GM12878 (cell line): ENCODE measurements at regions not wholly inside any gene's neighbourhood (a gene's known extent, or its start where the extent isn't known, plus 50 kb on each side); places are given as distances from the start of the nearest gene placed in this dataset.

Experiments used
- ATF3 ChIP-seq: IDR thresholded peaks from 2 replicates; pipeline ENCODE4 v1.6.1; 2011; ENCODE audit warnings: low read depth, mild to moderate bottlenecking, low read length, moderate library complexity, borderline replicate concordance; ENCODE audit errors: extremely low read depth
- CTCF ChIP-seq, 3 experiments: IDR thresholded peaks in 2 of 3; conservative IDR thresholded peaks in 1 of 3; 2 replicates each; pipeline ENCODE4 v1.5.1; 2011; ENCODE audit warnings: low read depth in 3 of 3, low read length in 3 of 3, mild to moderate bottlenecking in 3 of 3, control low read depth in 2 of 3, moderate library complexity in 2 of 3, inconsistent platforms in 1 of 3, mixed read lengths in 1 of 3; ENCODE audit not compliant: control insufficient read depth in 2 of 3, insufficient read depth in 1 of 3; ENCODE audit errors: extremely low read depth in 1 of 3
- MEF2A ChIP-seq: IDR thresholded peaks from 2 replicates; pipeline ENCODE4 v1.6.1; 2011; ENCODE audit warnings: low read depth, mild to moderate bottlenecking, low read length, moderate library complexity; ENCODE audit not compliant: insufficient read depth
- SIN3A ChIP-seq: IDR thresholded peaks from 2 replicates; pipeline ENCODE4 v1.6.1; 2012; ENCODE audit warnings: low read depth, low read length, improper control_type of control experiment
- SP1 ChIP-seq: IDR thresholded peaks from one replicate; pipeline ENCODE4 v1.6.1; 2011; ENCODE audit warnings: low read depth, low read length
- SRF ChIP-seq, 2 experiments: IDR thresholded peaks; 2 replicates each; pipeline ENCODE4 v1.6.1; 2011; ENCODE audit warnings: low read depth in 2 of 2, low read length in 2 of 2, mild to moderate bottlenecking in 1 of 2, moderate library complexity in 1 of 2
- ZNF24 ChIP-seq: fragments of 450-650 bp; IDR thresholded peaks from 2 replicates; pipeline ENCODE4 v1.6.1; 2017; ENCODE audit warnings: antibody characterized with exemption, mild to moderate bottlenecking
- ZNF274 ChIP-seq: IDR thresholded peaks from one replicate; pipeline ENCODE4 v1.8.0; 2011; ENCODE audit not compliant: insufficient read length, insufficient read depth
- TF ChIP-seq, protein P1 (sequence below): IDR thresholded peaks from 2 replicates; pipeline ENCODE4 v1.6.1; 2011; ENCODE audit warnings: mild to moderate bottlenecking, low read depth, low read length, moderate library complexity; ENCODE audit not compliant: insufficient replicate concordance

DNA sequence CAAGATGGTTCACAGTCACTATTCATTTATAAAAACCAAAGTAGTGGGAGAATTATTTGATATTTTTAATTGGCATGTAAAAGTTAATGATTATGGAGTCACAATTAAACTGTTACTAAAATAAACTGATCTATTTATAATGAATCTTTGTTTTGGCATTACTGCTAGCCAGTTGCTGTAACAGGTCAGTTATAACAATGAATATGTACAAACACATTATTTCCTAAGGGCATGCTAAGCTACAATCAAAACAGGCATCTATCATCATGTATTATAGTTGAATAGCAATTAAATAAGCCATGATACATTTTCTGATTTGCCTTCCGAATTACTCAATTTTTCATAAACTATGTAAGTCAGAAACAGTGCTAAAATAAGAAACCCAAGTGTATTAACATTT is 518.3 kb downstream of the SLC16A7 start:
- no peak for TF ChIP-seq SIN3A
- TF ChIP-seq, protein P1, sequence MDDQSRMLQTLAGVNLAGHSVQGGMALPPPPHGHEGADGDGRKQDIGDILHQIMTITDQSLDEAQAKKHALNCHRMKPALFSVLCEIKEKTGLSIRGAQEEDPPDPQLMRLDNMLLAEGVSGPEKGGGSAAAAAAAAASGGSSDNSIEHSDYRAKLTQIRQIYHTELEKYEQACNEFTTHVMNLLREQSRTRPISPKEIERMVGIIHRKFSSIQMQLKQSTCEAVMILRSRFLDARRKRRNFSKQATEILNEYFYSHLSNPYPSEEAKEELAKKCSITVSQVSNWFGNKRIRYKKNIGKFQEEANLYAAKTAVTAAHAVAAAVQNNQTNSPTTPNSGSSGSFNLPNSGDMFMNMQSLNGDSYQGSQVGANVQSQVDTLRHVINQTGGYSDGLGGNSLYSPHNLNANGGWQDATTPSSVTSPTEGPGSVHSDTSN = no peak
- no peak for TF ChIP-seq ZNF274
- no peak for TF ChIP-seq CTCF (IDR thresholded peaks at IDR 0.05 in 2 of 3, conservative IDR thresholded peaks at IDR 0.05 in 1 of 3; ENCODE audit: control insufficient read depth in 2 of 3, extremely low read depth in 1 of 3, insufficient read depth in 1 of 3, low read depth in 3 of 3, low read length in 3 of 3)
- no peak for TF ChIP-seq MEF2A
- no peak for TF ChIP-seq SP1
- TF ChIP-seq ATF3 = no peak
- TF ChIP-seq SRF (IDR thresholded peaks at IDR 0.05; ENCODE audit: low read depth in 2 of 2, low read length in 2 of 2) = no peak
- TF ChIP-seq ZNF24 = no peak
